ENCODE measurements at regions not wholly inside any gene's neighbourhood (a gene's known extent, or its start where the extent isn't known, plus 50 kb on each side); places are given as distances from the start of the nearest gene placed in this dataset.

- TF ChIP-seq TAF1 (IDR thresholded peaks at IDR 0.05; ENCODE audit: low read depth), result no peak
- no peak for TF ChIP-seq CTCF (IDR thresholded peaks at IDR 0.05; ENCODE audit: poor library complexity, severe bottlenecking)
- TF ChIP-seq SMC3 (conservative IDR thresholded peaks at IDR 0.05; ENCODE audit: poor library complexity), result no peak
- no peak for TF ChIP-seq POLR2AphosphoS5 (IDR thresholded peaks at IDR 0.05)
Measured at GRCh38 chr5:26321278-26321677, 717.1 kb downstream of the CDH9 start.
